Activated T-helper 2 cell treated with anti-CD3 and anti-CD28 coated beads, Interferon-gamma antibody, Interleukin-2, Interleukin-4, amounts not matched to agents 10 μg/mL and 5 μg/mL and 100 μg/mL, durations not matched to agents 14 hours and 24 hours and 36 hours (primary cell): ENCODE measurements at regions not wholly inside any gene's neighbourhood (a gene's known extent, or its start where the extent isn't known, plus 50 kb on each side); places are given as distances from the start of the nearest gene placed in this dataset.

Experiments used
- DNase-seq: peaks from one replicate; pipeline ENCODE4 v3.0.0; 2021; ENCODE audit warnings: low spot score
- H3K27ac Mint-ChIP-seq: one replicate; pipeline ENCODE4 v1.8.0; 2021; ENCODE audit warnings: mixed read lengths
- H3K27me3 Mint-ChIP-seq: one replicate; pipeline ENCODE4 v1.8.0; 2021; ENCODE audit warnings: low read depth, mixed read lengths
- H3K36me3 Mint-ChIP-seq: one replicate; pipeline ENCODE4 v1.8.0; 2021; ENCODE audit warnings: low read depth, mixed read lengths
- H3K4me1 Mint-ChIP-seq: one replicate; pipeline ENCODE4 v1.8.0; 2021; ENCODE audit warnings: low read depth, mixed read lengths
- H3K4me3 Mint-ChIP-seq: one replicate; pipeline ENCODE4 v1.8.0; 2021; ENCODE audit warnings: low read depth, mild to moderate bottlenecking, moderate library complexity, mixed read lengths
- H3K9me3 Mint-ChIP-seq: one replicate; pipeline ENCODE4 v1.8.0; 2021; ENCODE audit warnings: mixed read lengths
- intact Hi-C: fragments of 100-400 bp; cut with micrococcal nuclease; formaldehyde crosslinking; loops from one replicate; pipeline ENCODE4 v1.15.1; 2023

DNA sequence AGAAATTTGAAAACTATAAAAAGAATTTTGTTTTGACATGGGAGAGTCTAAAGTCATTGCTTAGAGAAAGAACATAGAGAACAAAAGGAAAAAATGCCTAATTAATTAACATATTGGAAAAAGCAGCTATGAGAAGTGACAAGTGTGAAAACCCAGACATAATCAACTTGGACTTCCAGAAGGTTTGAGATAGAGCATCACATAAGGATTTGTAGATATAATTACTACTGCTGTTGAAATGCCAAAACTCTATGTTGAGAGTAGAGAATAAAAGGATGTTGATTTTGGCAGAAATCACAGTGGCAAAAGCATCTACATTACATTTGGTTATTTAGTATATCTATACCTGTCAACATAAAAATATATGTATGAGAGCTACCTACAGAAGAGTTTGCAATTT is 135.1 kb downstream of the SLC41A2 start:
- no peak for DNase-seq
- H3K27me3 Mint-ChIP-seq = peaks cover 2% of the 10 kb centered on the region
- H3K4me3 Mint-ChIP-seq = no peak overlapping the region
- H3K9me3 Mint-ChIP-seq = peaks cover 10% of the 10 kb centered on the region
- no peaks in the 10 kb centered on the region for H3K4me1 Mint-ChIP-seq
- no peak overlapping the region for H3K27ac Mint-ChIP-seq
- intact Hi-C loops = no loop called here
- H3K36me3 Mint-ChIP-seq = no peaks in the 10 kb centered on the region

GRCh38 chr12:104816845-104817503 is 141.1 kb downstream of the SLC41A2 start:
- Mint-ChIP-seq H3K36me3 (no peaks in the 10 kb centered on the region), H3K9me3 (no peaks in the 10 kb centered on the region), H3K4me3 (no peak overlapping the region), H3K27me3 (peaks cover 2% of the 10 kb centered on the region), H3K4me1 (no peaks in the 10 kb centered on the region), H3K27ac (no peak overlapping the region)
- DNase-seq = no peak
- intact Hi-C loops = no loop called here

- DNase-seq = no peak
- Mint-ChIP-seq H3K9me3 (no peaks in the 10 kb centered on the region), H3K27me3 (peaks cover 2% of the 10 kb centered on the region), H3K36me3 (no peaks in the 10 kb centered on the region), H3K27ac (no peak overlapping the region), H3K4me3 (no peak overlapping the region), H3K4me1 (no peaks in the 10 kb centered on the region)
- intact Hi-C loops = no loop called here
Measured at GRCh38 chr12:104815935-104816334, 142.2 kb downstream of the SLC41A2 start.

DNA sequence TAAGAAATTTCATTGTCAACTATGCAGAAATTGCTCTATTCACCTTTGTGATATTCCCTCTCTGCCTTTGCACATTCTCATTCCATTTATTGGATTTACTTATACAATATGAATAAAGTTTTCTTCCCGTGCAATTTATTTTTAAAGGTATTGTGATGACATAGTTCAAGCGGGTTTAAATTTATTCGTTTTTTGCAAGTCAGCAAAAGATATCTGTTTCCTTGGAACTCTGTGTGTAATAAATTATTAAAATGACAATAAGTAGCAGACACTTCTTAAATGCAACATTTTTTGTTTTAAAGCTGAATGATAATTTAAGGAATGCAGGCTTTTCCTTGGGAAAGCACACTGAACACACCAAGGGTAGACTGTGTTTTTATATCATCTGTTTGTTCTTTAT is 143.1 kb downstream of the SLC41A2 start:
- Mint-ChIP-seq H3K27me3 (peaks cover 2% of the 10 kb centered on the region), H3K36me3 (no peaks in the 10 kb centered on the region), H3K4me1 (no peaks in the 10 kb centered on the region), H3K4me3 (no peak overlapping the region), H3K9me3 (no peaks in the 10 kb centered on the region), H3K27ac (no peak overlapping the region)
- no peak for DNase-seq
- intact Hi-C loops = no loop called here
